AG09309 (cell line): ENCODE measurements at regions not wholly inside any gene's neighbourhood (a gene's known extent, or its start where the extent isn't known, plus 50 kb on each side); places are given as distances from the start of the nearest gene placed in this dataset.

Source experiments
- DNase-seq: peaks from one replicate; pipeline ENCODE4 v3.0.0-alpha.2; 2010; ENCODE audit warnings: low read depth
- H3K4me3 ChIP-seq: 2 replicates; pipeline ENCODE4 v1.5.1; 2011; ENCODE audit warnings: mild to moderate bottlenecking, low read depth, low read length, moderate library complexity; ENCODE audit not compliant: control insufficient read depth
- TF ChIP-seq, protein P1 (sequence below): IDR thresholded peaks from 2 replicates; pipeline ENCODE4 v1.5.1; 2011; ENCODE audit warnings: mild to moderate bottlenecking, low read depth, low read length, inconsistent platforms; ENCODE audit not compliant: insufficient read depth, control insufficient read depth; ENCODE audit errors: missing control alignments

DNA sequence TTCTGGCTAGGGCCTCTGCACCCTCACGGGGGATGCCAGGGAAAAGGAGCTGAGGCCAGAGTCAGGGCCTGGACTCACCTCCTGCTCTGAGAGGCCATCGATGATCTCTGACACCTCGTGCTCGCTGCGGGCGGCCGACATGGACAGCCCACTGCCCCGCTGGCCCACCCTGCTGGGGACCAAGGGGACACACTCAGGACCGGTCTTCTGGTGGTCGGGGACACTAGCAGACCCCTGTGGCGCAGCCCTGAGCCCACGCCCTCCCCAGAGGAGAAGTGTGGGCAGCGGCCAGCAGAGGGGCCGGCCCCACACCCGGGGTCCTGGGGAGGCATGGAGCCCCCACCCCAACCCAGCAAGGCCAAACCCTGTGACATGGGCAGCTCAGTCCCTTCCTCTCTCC lies 134.6 kb downstream of the RFLNA start:
- TF ChIP-seq, protein P1, sequence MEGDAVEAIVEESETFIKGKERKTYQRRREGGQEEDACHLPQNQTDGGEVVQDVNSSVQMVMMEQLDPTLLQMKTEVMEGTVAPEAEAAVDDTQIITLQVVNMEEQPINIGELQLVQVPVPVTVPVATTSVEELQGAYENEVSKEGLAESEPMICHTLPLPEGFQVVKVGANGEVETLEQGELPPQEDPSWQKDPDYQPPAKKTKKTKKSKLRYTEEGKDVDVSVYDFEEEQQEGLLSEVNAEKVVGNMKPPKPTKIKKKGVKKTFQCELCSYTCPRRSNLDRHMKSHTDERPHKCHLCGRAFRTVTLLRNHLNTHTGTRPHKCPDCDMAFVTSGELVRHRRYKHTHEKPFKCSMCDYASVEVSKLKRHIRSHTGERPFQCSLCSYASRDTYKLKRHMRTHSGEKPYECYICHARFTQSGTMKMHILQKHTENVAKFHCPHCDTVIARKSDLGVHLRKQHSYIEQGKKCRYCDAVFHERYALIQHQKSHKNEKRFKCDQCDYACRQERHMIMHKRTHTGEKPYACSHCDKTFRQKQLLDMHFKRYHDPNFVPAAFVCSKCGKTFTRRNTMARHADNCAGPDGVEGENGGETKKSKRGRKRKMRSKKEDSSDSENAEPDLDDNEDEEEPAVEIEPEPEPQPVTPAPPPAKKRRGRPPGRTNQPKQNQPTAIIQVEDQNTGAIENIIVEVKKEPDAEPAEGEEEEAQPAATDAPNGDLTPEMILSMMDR, result no peak
- DNase-seq, result no peak
- no peak overlapping the region for H3K4me3 ChIP-seq

DNA sequence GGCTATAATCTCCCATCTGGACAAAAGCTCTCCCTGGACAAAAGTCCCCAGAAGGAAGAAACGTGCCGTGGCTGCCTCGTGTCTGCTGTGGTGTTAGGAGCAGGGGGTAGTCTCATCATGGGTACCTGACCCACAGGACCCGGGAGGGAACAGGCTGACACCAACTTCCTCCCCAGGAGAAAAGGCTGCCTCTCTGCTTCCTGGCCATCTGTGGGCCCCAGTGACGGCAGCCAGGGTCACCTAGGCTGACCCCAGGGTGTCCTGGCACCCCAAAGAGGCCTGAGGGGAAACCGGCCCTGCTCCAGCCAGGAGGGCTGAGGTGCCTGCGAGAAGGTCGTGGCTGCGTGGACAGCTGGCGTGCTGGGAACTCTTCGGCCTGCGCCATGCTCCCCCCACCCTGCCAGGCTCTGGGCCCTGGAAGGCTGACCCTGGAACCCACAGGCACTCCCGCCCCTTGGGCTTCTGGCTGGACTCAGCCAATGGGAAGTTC lies 133.9 kb downstream of the RFLNA start:
- DNase-seq, result no peak
- H3K4me3 ChIP-seq, result no peak overlapping the region
- TF ChIP-seq, protein P1, result no peak

DNA sequence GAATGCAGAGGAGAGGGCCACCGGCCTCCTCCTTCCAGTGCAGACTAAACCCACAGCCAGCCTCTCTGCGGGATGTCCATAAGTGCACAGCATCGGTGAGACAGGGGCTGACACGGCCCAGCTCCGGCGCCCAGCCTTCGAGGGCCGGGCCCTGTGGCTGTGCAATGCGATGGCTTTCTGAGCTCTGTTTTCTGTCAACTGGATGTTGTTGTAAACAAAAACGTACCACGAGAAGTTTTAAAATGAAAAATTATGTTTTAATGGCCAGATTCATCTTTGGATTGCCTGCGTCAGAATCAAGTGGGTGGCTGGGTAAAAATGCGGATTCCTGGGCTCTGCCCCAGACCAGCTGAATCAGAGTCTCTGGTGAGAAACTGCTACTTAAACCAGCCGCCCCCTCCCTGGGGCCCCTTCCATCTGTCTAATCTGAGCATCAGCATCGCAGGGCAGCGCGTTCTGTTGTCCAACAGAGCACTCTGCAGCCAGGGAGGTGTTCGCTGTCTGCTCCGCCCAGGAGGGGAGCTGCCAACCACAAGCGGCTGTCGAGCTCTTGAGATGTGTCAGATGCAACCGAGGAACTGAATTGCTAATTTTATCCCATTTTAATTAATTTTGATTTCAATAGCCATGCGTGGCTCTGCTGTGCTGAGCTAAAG lies 133.4 kb downstream of the RFLNA start:
- no peak overlapping the region for H3K4me3 ChIP-seq
- no peak for DNase-seq
- TF ChIP-seq, protein P1, result no peak

DNA sequence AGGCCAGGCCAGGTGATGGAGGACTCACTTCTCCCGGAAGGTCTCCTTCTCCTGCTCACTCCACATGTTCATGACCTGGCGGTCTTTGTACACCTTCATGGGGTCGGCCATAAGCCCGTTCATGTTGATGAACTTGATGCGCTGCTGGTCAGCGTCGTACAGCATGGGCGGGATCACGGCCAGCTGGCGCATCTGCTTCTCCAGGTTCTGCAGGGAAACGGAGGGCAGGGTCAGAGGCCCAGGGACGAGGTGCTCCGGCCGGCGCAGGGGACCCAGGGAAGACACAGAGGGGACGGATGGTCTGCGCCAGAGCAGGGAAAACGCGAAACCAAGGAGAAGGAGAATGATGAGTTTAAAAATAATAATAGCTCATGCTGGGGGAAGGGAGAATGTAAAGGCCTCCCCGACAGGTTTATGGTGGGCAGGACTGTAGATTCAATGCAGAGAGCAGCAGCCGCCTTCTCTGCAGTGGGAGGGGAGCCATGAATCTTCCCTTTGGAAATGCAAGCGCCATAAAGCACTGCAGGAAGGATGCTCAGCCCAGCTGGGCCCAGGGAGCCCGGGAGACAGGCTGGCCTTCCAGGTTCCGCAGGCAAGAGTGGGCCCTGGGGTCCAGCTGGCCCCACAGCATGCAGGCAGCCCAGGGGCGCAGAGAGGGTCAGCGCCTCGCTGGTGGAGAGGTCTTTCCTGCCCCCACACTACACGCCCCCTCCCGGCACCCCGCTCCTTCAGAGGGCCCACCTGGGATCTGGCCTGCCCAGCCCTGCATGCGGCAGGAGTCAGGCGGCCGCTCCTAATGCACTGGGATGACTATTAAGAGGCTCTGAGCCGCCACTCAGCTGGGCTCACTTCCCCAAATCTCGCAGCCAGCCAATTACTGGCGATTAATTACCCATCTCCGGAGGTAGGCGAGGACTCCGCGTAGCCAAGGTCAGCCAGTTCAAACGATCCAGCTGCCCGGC lies 132.0 kb downstream of the RFLNA start:
- DNase-seq, result no peak
- H3K4me3 ChIP-seq, result no peak overlapping the region
- TF ChIP-seq, protein P1, result no peak

DNA sequence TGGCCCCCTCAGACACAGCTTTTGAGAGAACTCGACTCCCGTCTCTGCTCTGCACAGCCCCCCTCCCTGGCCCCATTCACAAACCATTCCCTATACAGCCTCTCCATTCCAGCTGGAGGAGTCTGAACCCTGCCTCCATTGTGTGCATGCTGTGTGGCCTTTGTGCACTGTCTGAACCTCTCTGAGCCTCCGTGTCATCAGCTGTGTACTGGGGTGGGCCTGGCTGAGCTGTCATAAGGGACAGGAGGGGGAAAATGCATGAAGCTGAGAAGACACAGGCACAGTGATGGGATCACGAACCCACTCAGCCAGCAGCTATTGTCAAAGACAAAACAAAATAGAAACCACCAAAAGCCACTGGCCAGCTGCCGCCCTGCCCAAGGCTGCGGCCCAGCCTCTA lies 130.8 kb downstream of the RFLNA start:
- no peak for DNase-seq
- TF ChIP-seq, protein P1, result no peak
- H3K4me3 ChIP-seq, result no peak overlapping the region

DNA sequence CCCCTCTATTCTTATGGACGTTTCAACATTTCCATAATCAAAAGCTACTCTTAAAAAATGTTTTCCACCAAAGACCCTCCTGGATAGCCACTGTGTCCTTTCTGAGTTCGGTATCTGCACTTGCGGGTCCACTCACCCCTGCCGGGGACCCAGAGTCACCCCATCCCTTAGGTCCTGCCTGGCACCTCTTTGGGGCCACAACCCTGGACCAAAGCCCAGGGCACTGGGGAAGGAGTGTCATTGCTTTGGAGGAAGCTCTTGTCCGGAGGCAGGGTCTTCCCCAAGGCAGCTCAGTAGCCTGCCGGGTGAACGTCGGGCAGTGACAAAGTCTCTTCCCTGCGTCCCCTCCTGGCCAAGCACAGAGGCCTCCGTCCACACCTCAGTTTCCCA lies 129.6 kb downstream of the RFLNA start:
- TF ChIP-seq, protein P1, result no peak
- H3K4me3 ChIP-seq, result no peak overlapping the region

More for the DNA sequence above, 129.6 kb downstream of the RFLNA start:
- DNase-seq, result no peak
